ENCODE measurements at regions not wholly inside any gene's neighbourhood (a gene's known extent, or its start where the extent isn't known, plus 50 kb on each side); places are given as distances from the start of the nearest gene placed in this dataset.

- no peak for DNase-seq
Measured at GRCh38 chr2:128368437-128369107, 49.9 kb upstream of the HS6ST1 start.

DNA sequence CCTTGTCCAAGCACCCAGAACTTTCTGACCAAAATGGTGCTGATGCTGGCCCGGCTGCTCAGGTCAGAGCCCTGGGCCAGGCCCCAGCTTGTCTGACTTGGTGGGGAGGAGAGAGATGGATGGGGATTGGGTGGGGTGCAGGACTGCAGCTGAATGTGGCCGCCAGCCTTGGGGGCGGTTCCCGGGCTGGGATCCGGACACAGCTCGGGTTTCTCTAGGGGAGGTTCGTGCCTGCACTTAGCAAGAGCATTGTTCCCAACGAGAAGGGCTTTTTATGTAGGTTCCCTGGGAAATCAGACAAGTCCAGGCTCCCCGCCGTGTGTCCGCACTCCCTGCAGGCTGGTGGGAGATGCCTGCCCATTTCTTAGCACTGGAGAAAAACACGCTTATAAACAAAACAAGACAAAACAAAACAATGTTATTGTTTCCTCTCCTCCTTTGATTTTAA is 50.5 kb upstream of the HS6ST1 start:
- DNase-seq = no peak

DNA sequence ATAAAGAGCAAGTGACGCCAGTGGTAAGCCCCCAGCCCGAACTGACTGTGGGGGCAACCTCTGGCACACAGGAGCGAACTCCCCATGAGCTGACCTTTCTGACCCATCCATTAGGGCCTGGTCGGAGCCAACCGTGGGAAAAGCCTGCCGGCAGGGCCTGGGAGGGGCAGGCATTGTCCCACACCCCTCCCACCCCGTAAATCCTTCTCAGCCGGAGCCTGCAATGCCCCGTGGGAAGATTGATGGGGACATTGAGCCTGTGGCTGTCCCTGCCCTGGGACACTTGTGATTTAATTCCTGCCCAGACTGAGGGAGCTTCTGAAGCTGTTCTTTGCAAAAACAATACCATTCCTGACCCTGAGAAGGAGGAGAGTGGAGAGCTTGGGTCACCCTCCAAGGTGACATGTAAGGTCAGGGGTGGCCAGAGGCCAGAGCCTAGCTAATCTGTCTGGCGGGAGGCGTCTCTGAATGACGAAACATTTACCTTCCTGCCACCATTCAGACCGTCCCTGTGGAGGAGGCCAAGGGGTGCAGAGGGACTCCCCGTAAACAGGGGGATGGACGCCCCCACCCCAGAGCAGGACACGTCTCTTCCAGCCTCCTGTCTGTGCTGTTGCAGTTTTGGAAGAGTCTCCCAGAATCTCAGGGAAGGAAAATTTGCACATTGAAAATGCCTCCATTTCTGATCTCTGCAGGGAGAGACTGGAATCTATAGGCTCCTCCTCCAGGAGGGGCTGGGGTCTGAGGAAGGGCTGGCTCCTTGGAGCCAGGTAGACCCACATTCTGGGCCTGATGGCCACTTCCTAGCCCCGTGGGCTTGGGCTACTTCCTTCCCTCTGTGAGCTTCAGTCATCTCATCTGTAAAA is 51.2 kb upstream of the HS6ST1 start:
- DNase-seq = no peak

- no peak for DNase-seq
Measured at GRCh38 chr2:128370468-128371247, 52.0 kb upstream of the HS6ST1 start.

- no peak for DNase-seq
Measured at GRCh38 chr2:128371248-128371630, 52.6 kb upstream of the HS6ST1 start.

- DNase-seq = no peak
Measured at GRCh38 chr2:128371648-128372345, 53.1 kb upstream of the HS6ST1 start.

DNA sequence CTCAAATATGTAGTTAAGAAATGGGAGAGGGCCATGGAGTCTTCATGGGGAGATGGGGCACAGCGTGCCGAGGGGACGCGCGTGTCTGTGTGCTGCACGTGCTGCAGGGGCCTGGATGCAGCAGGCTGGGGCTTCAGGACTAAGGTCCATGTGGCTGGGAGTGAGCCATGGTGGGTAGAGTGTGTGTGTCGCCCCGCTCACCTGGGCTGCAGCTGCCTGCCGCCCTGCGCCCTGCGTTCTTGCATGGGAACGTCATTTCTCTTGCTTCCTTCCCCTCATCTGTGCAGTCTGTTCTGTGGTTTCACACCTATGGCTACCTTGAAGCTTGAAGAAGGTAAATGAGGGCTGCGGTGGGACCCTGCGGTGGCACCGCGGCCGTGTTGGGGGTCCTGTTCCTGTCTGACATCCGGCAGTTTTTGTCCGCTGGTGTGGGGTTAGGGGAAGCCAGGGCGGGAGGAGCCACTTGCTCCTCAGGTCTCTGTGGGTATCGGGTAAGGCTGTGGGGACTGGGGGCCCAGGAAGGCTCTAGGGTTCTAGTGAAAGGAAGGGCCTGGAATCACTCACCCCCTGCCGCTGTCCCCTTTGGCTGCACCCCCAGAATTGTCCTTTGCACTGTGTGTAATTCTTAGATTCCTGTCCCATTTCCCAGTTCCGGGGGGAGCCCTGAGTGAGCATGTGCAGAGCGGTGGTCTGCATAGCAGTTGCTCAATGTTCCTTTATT is 54.1 kb upstream of the HS6ST1 start:
- peak; percentile 63 for DNase-seq

GRCh38 chr2:128373451-128374000 is 54.9 kb upstream of the HS6ST1 start:
- DNase-seq = no peak

DNA sequence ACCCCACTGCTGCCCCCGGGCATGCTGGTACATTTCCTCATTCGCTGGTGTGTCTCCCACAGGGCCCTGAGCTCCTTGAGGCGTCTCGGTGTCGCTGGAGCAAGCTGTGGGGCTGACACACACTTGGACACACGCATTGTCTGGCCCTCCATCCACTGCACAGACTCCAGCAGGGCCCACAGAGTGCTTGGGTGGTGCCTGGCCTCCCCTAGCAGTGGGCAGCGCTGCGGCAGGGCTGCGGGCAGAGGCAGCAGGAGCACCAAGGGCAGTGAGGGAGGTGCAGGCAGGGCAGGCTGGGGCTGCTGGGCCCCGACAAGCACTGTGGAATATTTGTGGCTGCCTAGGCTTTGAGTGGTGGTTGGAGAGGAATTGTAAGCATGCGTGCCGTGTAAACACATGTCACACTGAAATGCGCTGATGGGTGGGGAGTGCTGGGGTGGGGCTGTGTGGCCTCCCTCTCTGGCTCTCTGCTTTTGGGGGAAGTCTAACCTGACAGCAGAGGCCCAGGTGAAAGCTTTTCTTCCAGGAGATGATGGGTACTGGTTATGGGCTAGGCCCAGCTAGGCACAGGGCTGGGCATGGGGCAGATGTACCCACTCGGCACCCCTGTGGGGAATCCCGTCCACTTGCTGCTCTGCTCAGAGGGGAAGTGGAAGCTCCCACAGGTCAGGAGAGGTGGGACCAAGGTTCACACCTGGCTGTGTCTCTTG is 55.5 kb upstream of the HS6ST1 start:
- DNase-seq = no peak

DNA sequence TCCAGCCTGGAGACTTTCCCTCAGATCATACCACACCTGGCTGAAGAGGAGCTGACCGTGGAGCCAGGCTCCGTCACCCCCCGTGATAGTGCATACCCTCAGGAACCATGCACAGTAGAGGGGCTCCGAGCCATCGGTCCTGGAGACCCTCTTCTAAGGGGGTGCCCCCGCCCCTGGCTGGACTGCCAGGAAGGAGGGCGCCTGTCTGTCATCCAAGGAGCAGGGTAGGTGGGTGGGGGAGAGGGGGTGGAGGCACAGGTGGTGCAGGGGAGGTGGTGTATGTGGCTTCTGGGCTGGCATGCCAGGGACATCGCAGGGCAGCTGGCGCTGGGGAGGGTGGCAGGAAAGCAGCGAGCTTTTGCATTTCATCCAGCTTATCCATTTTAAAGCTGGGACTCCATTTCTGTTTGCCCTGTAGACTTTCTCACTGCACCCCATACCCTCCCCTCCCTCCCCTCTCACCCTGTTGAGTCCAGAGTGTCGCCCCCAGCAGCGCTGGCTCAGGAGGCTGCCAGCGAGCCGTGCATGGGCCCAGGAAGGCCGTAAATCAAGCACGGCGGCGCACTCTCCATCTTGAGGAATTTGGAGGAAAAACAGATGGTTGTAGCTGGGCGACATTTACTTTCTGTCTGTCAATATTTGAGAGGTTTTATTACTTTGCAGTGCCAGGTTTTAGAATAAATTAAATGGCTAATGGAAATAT is 56.2 kb upstream of the HS6ST1 start:
- no peak for DNase-seq

- DNase-seq = no peak
Measured at GRCh38 chr2:128375454-128375853, 56.8 kb upstream of the HS6ST1 start.

GRCh38 chr2:128376241-128377041 is 57.8 kb upstream of the HS6ST1 start:
- no peak for DNase-seq

DNA sequence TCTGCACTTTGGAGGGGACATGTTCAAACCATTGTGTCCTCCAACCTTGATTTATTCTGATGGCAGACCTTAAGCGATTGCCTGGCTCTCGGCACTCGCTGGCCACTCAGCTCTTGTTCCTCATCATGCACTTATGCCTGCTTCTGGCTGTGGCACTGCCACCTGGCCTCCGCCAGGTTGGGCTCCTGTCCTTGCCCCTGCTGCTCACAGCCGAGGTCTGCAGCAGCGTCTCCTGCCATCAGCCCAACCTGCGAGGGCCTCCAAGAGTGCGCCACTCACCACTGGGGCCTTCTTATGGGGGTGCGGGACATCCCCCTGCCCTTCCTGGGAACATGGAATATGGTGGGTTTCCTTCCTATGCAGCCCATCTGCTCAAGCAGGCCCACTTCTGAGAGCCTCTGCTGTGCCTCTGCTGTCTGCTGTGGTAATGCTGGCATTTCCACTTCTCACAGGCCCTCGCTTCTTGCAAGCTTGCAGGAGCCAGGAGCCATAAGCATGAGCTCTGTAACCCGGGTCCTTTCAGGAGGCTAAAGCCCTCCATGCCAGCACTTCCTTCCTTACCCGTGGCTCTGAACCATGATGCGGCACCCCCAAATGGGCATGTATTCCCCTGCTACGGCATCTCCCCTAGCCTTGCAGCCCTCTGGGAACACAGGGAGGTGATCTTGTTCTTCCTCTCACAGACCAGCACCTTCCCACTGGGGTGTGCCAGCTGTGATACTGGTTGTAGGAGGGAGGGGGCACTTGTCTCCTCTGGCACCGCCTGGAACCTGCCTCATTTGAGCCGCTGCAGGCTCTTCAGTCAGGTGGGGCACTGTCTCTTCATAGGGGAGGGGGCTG is 58.6 kb upstream of the HS6ST1 start:
- DNase-seq = no peak

DNA sequence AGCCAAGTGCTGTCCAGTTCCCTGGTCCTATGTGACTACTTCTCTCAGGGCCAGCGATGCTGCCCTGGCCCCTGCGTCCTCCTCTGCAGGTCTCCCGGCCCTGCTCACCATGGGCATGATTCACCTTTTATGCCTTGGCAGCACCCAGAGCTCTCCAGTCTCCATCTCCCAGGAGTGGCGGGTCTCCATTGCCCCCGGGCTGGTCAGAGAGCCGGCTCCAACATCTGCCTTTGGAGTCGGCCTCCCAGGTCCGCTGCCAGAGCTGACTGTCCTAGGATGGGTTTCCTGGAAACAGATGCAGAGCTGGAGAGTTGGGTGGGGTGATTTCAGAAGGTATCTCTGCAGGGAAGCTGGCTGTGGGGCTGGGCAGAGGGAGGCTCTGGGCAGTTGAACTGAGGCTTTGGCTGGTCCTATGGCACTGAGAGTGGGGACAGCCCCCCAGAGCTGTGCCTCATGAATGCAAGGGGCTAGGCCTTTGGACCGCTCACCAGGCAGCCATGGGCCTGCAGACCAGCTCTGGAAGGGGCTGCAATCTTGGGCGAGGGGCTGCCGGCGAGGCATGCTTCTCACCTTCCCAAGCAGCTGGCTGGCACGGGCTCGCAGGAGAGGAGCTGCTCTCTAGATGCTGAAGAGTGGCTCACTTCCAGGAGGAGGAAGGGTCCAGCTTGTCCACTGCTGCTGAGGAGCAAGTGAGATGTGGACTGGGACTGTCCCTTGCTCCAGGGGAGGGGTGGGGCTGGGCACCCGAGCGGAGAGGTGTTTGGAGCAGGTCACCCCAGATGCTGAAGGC is 59.8 kb upstream of the HS6ST1 start:
- DNase-seq = no peak

DNA sequence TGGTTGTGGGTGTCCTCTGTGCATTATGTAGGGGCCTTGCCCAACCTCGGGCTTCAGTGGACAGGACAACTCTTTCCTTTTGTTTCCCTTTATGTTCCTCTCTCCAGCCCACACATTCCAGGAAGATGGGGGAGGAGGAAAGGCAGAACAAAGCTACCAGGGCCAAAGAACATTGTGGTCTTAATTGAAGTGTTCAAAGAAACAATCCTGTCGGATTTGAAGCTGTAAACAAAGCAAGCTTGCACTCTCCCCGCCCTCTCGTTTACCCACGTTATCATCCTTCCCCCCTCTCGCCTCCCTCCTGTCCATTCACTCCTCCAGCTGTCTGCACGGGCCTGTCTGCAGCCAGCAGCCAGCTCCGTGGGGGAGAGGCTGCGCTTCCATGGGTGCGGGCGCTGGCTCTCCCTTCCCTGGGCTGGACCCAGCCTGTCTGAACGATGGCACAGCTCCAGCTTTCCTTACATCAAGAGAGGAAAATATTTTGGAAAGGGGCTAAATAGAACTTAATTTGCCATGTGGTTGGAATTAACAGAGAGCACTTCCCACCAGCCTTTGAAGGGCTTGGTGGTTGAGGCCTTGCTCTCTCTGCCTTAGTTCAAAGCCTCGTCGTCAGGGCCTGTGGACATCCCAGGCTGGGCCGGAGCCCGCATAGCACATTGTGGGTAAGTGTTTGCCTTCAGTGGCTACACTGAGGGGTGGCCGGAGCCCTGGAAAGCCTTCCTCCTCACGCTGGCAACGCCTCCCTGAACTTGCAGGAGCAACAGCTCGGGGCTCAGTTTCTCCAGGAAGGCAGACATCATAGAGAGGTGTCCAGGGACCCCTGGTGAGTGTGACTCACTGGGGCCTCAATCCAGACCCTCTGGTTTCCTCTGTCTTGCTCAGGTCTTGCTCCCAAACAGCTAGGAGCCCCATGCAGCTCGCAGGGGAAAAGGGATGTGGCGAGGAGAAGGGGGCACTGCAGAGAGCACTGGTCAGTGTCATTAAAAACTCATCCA is 60.6 kb upstream of the HS6ST1 start:
- no peak for DNase-seq

DNA sequence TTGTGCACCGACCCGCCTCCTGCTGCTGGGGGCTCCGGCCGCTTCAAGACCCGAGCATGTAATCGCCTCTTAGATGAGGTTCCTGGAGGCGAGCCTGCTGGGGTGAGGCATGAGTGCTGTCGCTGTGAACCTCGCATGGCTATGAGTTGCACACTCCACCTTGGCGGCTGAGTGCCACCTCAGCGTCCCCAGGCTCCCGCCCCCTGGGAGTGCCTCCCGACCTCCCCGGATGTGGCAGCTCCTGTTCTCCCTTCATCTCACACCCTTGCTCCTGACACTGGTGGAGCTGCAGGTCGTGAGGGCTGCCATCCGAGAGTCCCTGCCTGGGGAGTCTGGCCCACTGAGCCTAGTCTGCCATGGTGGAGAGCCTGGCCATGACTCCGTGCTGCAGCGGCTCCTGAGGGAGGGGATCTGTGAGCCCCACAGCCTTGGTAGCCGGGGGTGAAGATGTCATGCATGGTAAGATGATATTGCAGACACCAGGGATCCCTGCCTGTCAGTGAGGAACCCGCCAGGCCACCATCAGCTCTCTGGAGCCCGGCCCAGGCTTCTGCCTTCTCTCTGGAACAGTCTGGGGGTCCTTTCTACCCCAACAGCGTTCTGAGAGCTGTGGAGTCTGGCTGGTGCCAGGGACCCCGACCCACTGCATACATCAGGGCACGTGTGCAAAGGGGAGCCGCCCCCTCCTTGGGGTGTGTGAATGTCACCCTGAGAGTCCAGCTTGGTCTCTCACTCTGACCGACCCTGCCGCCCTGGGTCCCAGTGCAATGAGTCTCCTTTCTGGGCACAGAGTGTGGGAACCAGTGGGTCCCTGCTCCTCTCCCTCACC is 61.6 kb upstream of the HS6ST1 start:
- no peak for DNase-seq

All from activated gamma-delta T cell treated with Interleukin-2 at 50 U/mL for 16 hours (primary cell).